Mesendoderm (in vitro differentiated cells): ENCODE measurements at regions not wholly inside any gene's neighbourhood (a gene's known extent, or its start where the extent isn't known, plus 50 kb on each side); places are given as distances from the start of the nearest gene placed in this dataset.

Experiments
- DNase-seq: peaks from one replicate; pipeline ENCODE4 v3.0.0; 2013
- H2AK5ac ChIP-seq: 2 replicates; pipeline ENCODE4 v1.6.1; 2013; ENCODE audit warnings: low read length, inconsistent platforms
- H2BK120ac ChIP-seq: 2 replicates; pipeline ENCODE4 v1.6.1; 2013; ENCODE audit warnings: low read depth, mild to moderate bottlenecking, low read length, moderate library complexity, mixed read lengths
- H2BK15ac ChIP-seq: replicated peaks from 2 replicates; pipeline ENCODE4 v1.6.1; 2013; ENCODE audit warnings: low read depth, mild to moderate bottlenecking, moderate library complexity
- H2BK5ac ChIP-seq: 2 replicates; pipeline ENCODE4 v1.6.1; 2013; ENCODE audit warnings: low read length, inconsistent platforms
- H3K18ac ChIP-seq: 2 replicates; pipeline ENCODE4 v1.6.1; 2013; ENCODE audit warnings: mild to moderate bottlenecking, low read length, mixed read lengths
- H3K23ac ChIP-seq: one replicate; pipeline ENCODE4 v1.6.1; 2013; ENCODE audit warnings: low read length
- H3K27ac ChIP-seq: 2 replicates; pipeline ENCODE4 v1.5.1; 2013; ENCODE audit warnings: low read depth, mild to moderate bottlenecking, inconsistent platforms, low read length, moderate library complexity
- H3K27me3 ChIP-seq: 2 replicates; pipeline ENCODE4 v1.6.1; 2013; ENCODE audit warnings: low read length, control low read depth, mild to moderate bottlenecking, inconsistent platforms; ENCODE audit not compliant: insufficient read depth, poor library complexity
- H3K36me3 ChIP-seq: 2 replicates; pipeline ENCODE4 v1.6.1; 2013; ENCODE audit warnings: low read length, inconsistent platforms; ENCODE audit not compliant: control insufficient read depth, insufficient read depth
- H3K4ac ChIP-seq: one replicate; pipeline ENCODE4 v1.6.1; 2013; ENCODE audit warnings: low read depth, mild to moderate bottlenecking, low read length, moderate library complexity
- H3K4me1 ChIP-seq: 2 replicates; pipeline ENCODE4 v1.6.1; 2013; ENCODE audit warnings: low read depth, low read length, inconsistent platforms; ENCODE audit not compliant: control insufficient read depth
- H3K4me2 ChIP-seq: 2 replicates; pipeline ENCODE4 v1.6.1; 2013; ENCODE audit warnings: low read length
- H3K4me3 ChIP-seq: 2 replicates; pipeline ENCODE4 v1.5.1; 2013; ENCODE audit warnings: mild to moderate bottlenecking, low read length
- H3K56ac ChIP-seq: one replicate; pipeline ENCODE4 v1.6.1; 2013; ENCODE audit warnings: low read length
- H3K79me1 ChIP-seq: 2 replicates; pipeline ENCODE4 v1.6.1; 2013; ENCODE audit warnings: low read length, inconsistent platforms
- H3K79me2 ChIP-seq: 2 replicates; pipeline ENCODE4 v1.6.1; 2013; ENCODE audit warnings: mild to moderate bottlenecking, low read length; ENCODE audit not compliant: control insufficient read depth, insufficient read depth
- H3K9ac ChIP-seq: 2 replicates; pipeline ENCODE4 v1.6.1; 2013; ENCODE audit warnings: low read length, inconsistent platforms
- H4K5ac ChIP-seq: one replicate; pipeline ENCODE4 v1.6.1; 2013; ENCODE audit warnings: low read length
- H4K8ac ChIP-seq: one replicate; pipeline ENCODE4 v1.6.1; 2013; ENCODE audit warnings: low read depth, mild to moderate bottlenecking, control low read depth, low read length, moderate library complexity
- WGBS: extraction: QIAGEN DNeasy Blood & Tissue Kit; methylation state at CpG from one replicate; pipeline ENCODE4 v1.1.7; 2013; ENCODE audit warnings: low lambda C conversion rate, missing lambda C conversion rate; ENCODE audit not compliant: insufficient coverage; ENCODE audit errors: extremely low coverage; 5-methylcytosine and 5-hydroxymethylcytosine counted together

GRCh38 chr6:151186804-151187330 is 52.9 kb upstream of the AKAP12 start:
- no peaks in the 10 kb centered on the region for H3K36me3 ChIP-seq
- whole genome bisulfite sequencing, result no CpG with 5 or more reads among the region's 2 CpGs
- no peaks in the 10 kb centered on the region for H3K27me3 ChIP-seq
- H4K5ac ChIP-seq, result no peak overlapping the region
- H3K79me1 ChIP-seq, result no peaks in the 10 kb centered on the region
- H4K8ac ChIP-seq, result no peak overlapping the region
- H3K18ac ChIP-seq, result no peak overlapping the region
- H2AK5ac ChIP-seq, result no peak overlapping the region
- no peak overlapping the region for H2BK15ac ChIP-seq
- H3K23ac ChIP-seq, result no peak overlapping the region
- H3K4me2 ChIP-seq, result no peak overlapping the region
- H2BK5ac ChIP-seq, result no peak overlapping the region
- no peaks in the 10 kb centered on the region for H3K4me1 ChIP-seq
- no peak overlapping the region for H3K56ac ChIP-seq
- DNase-seq, result no peak
- H2BK120ac ChIP-seq, result no peak overlapping the region
- no peak overlapping the region for H3K9ac ChIP-seq
- H3K4me3 ChIP-seq, result no peak overlapping the region
- no peak overlapping the region for H3K4ac ChIP-seq
- H3K79me2 ChIP-seq, result no peaks in the 10 kb centered on the region
- no peak overlapping the region for H3K27ac ChIP-seq
